SK-N-SH treated with all-trans-retinoic acid at 6 μM for 48 hours (cell line): ENCODE measurements at regions not wholly inside any gene's neighbourhood (a gene's known extent, or its start where the extent isn't known, plus 50 kb on each side); places are given as distances from the start of the nearest gene placed in this dataset.

ENCODE experiments used
- ATAC-seq: fragments of 200-7000 bp; cut with Tn5 transposase; 3 replicates; pipeline ENCODE4 v1.9.1; 2020; ENCODE audit warnings: mild to moderate bottlenecking, moderate library complexity
- ARNTL ChIP-seq: fragments of 450-650 bp; formaldehyde crosslinking; IDR thresholded peaks from 2 replicates; pipeline ENCODE4 v1.5.0; 2020; ENCODE audit warnings: low read depth, mild to moderate bottlenecking, moderate library complexity, borderline replicate concordance
- BACH2 ChIP-seq: fragments of 250-450 bp; sonication (Bioruptor Pico); IDR thresholded peaks from 2 replicates; pipeline ENCODE4 v1.9.0; 2021; ENCODE audit warnings: mild to moderate bottlenecking, borderline replicate concordance
- CSDC2 ChIP-seq: fragments of 250-450 bp; sonication (Bioruptor Pico); IDR thresholded peaks from 2 replicates; pipeline ENCODE4 v1.5.0; 2020; ENCODE audit warnings: mild to moderate bottlenecking, moderate library complexity
- ESRRG ChIP-seq: fragments of 250-450 bp; sonication (Bioruptor Pico); IDR thresholded peaks from 2 replicates; pipeline ENCODE4 v1.6.1; 2021; ENCODE audit warnings: mild to moderate bottlenecking
- GLIS3 ChIP-seq: fragments of 250-450 bp; sonication (Bioruptor Pico); IDR thresholded peaks from 2 replicates; pipeline ENCODE4 v1.5.0; 2020; ENCODE audit warnings: mild to moderate bottlenecking, moderate library complexity
- OSR1 ChIP-seq: fragments of 250-450 bp; sonication (Bioruptor Pico); IDR thresholded peaks from 2 replicates; pipeline ENCODE4 v1.8.0; 2022; ENCODE audit warnings: moderate library complexity, mild to moderate bottlenecking, inconsistent platforms
- POU6F1 ChIP-seq: fragments of 250-450 bp; sonication (Bioruptor Pico); IDR thresholded peaks from 2 replicates; pipeline ENCODE4 v1.8.0; 2021; ENCODE audit warnings: low read depth, mild to moderate bottlenecking, moderate library complexity, borderline replicate concordance
- PPARA ChIP-seq: fragments of 250-450 bp; sonication (Bioruptor Pico); IDR thresholded peaks from 2 replicates; pipeline ENCODE4 v1.5.0; 2020; ENCODE audit warnings: mild to moderate bottlenecking, borderline replicate concordance
- RARB ChIP-seq: fragments of 250-450 bp; sonication (Bioruptor Pico); IDR thresholded peaks from 2 replicates; pipeline ENCODE4 v1.8.0; 2021; ENCODE audit warnings: mild to moderate bottlenecking, moderate library complexity
- TCF4 ChIP-seq: fragments of 250-450 bp; sonication (Bioruptor Pico); IDR thresholded peaks from 2 replicates; pipeline ENCODE4 v1.8.0; 2021; ENCODE audit warnings: mild to moderate bottlenecking, moderate library complexity, borderline replicate concordance
- ZC3H10 ChIP-seq: fragments of 250-450 bp; sonication (Bioruptor Pico); IDR thresholded peaks from 2 replicates; pipeline ENCODE4 v1.5.1; 2021; ENCODE audit warnings: mild to moderate bottlenecking, moderate library complexity
- ZFP3 ChIP-seq: fragments of 250-450 bp; sonication (Bioruptor Pico); IDR thresholded peaks from 2 replicates; pipeline ENCODE4 v1.5.0; 2020; ENCODE audit warnings: mild to moderate bottlenecking, moderate library complexity
- ZFP30 ChIP-seq: fragments of 450-650 bp; formaldehyde crosslinking; IDR thresholded peaks from 2 replicates; pipeline ENCODE4 v1.5.0; 2022; ENCODE audit warnings: mild to moderate bottlenecking, moderate library complexity
- ZNF70 ChIP-seq: fragments of 450-650 bp; formaldehyde crosslinking; IDR thresholded peaks from 2 replicates; pipeline ENCODE4 v1.5.0; 2020; ENCODE audit warnings: mild to moderate bottlenecking, moderate library complexity
- ZNF8 ChIP-seq: fragments of 450-650 bp; formaldehyde crosslinking; IDR thresholded peaks from 2 replicates; pipeline ENCODE4 v1.5.0; 2020; ENCODE audit warnings: mild to moderate bottlenecking, moderate library complexity
- TF ChIP-seq, protein P1 (sequence below): fragments of 250-450 bp; sonication (Bioruptor Pico); IDR thresholded peaks from 2 replicates; pipeline ENCODE4 v1.8.0; 2020; ENCODE audit warnings: mild to moderate bottlenecking, moderate library complexity, borderline replicate concordance
- TF ChIP-seq, protein P2 (sequence below): fragments of 250-450 bp; sonication (Bioruptor Pico); IDR thresholded peaks from 2 replicates; pipeline ENCODE4 v1.5.0; 2020; ENCODE audit warnings: mild to moderate bottlenecking, moderate library complexity
- TF ChIP-seq, protein P3 (sequence below): fragments of 250-450 bp; sonication (Bioruptor Pico); IDR thresholded peaks from 2 replicates; pipeline ENCODE4 v1.5.1; 2020; ENCODE audit warnings: low read depth, mild to moderate bottlenecking, moderate library complexity
- TF ChIP-seq, protein P4 (sequence below): fragments of 250-450 bp; sonication (Bioruptor Pico); IDR thresholded peaks from 2 replicates; pipeline ENCODE4 v1.5.1; 2021; ENCODE audit warnings: mild to moderate bottlenecking, moderate library complexity

- no peak for ATAC-seq
- TF ChIP-seq, protein P1, sequence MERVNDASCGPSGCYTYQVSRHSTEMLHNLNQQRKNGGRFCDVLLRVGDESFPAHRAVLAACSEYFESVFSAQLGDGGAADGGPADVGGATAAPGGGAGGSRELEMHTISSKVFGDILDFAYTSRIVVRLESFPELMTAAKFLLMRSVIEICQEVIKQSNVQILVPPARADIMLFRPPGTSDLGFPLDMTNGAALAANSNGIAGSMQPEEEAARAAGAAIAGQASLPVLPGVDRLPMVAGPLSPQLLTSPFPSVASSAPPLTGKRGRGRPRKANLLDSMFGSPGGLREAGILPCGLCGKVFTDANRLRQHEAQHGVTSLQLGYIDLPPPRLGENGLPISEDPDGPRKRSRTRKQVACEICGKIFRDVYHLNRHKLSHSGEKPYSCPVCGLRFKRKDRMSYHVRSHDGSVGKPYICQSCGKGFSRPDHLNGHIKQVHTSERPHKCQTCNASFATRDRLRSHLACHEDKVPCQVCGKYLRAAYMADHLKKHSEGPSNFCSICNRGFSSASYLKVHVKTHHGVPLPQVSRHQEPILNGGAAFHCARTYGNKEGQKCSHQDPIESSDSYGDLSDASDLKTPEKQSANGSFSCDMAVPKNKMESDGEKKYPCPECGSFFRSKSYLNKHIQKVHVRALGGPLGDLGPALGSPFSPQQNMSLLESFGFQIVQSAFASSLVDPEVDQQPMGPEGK (CRISPR knock-in tag), result no peak
- TF ChIP-seq ZFP30 (CRISPR knock-in tag) (no peak), ESRRG (no peak), RARB (CRISPR knock-in tag) (no peak), ZNF8 (CRISPR knock-in tag) (no peak), ZNF70 (CRISPR knock-in tag) (no peak)
- TF ChIP-seq, protein P2, sequence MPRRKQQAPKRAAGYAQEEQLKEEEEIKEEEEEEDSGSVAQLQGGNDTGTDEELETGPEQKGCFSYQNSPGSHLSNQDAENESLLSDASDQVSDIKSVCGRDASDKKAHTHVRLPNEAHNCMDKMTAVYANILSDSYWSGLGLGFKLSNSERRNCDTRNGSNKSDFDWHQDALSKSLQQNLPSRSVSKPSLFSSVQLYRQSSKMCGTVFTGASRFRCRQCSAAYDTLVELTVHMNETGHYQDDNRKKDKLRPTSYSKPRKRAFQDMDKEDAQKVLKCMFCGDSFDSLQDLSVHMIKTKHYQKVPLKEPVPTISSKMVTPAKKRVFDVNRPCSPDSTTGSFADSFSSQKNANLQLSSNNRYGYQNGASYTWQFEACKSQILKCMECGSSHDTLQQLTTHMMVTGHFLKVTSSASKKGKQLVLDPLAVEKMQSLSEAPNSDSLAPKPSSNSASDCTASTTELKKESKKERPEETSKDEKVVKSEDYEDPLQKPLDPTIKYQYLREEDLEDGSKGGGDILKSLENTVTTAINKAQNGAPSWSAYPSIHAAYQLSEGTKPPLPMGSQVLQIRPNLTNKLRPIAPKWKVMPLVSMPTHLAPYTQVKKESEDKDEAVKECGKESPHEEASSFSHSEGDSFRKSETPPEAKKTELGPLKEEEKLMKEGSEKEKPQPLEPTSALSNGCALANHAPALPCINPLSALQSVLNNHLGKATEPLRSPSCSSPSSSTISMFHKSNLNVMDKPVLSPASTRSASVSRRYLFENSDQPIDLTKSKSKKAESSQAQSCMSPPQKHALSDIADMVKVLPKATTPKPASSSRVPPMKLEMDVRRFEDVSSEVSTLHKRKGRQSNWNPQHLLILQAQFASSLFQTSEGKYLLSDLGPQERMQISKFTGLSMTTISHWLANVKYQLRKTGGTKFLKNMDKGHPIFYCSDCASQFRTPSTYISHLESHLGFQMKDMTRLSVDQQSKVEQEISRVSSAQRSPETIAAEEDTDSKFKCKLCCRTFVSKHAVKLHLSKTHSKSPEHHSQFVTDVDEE (CRISPR knock-in tag), result no peak
Observed at GRCh38 chr12:61311413-61311812, 948.8 kb upstream of the USP15 start.

DNA sequence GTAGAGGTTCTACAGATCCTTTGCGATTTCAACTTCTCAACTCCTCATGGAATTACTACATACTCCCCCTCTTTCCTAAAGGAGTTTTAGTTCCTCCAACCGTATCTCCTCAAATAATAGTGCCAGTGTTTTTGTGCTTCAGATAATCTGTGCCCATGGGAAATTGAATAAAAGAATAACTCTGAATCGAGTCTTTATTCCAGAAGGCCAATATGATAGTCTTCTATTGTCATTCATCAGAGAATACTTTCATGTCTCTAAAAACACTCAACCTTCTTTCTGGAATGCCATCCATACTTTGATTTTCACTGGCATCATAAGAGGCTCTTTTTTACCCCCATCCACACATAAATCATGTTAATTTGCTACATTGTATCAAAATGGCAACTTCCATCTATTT is 911.3 kb upstream of the USP15 start:
- TF ChIP-seq PPARA (CRISPR knock-in tag) (no peak), ZC3H10 (CRISPR knock-in tag) (no peak), OSR1 (CRISPR knock-in tag) (no peak), ZFP30 (CRISPR knock-in tag) (no peak), BACH2 (CRISPR knock-in tag) (no peak), RARB (CRISPR knock-in tag) (no peak), TCF4 (CRISPR knock-in tag) (no peak)
- no peak for ATAC-seq

- ATAC-seq, result no peak
- TF ChIP-seq ZC3H10 (CRISPR knock-in tag), result no peak
- no peak for TF ChIP-seq TCF4 (CRISPR knock-in tag)
- TF ChIP-seq POU6F1 (CRISPR knock-in tag), result no peak
- TF ChIP-seq CSDC2, result no peak
- no peak for TF ChIP-seq BACH2 (CRISPR knock-in tag)
- TF ChIP-seq, all 23 proteins: peak for 0
Observed at GRCh38 chr12:61355105-61355504, 905.1 kb upstream of the USP15 start.

- ATAC-seq, result no peak
- TF ChIP-seq RARB (CRISPR knock-in tag), result no peak
- TF ChIP-seq OSR1 (CRISPR knock-in tag), result no peak
- TF ChIP-seq ZFP3 (CRISPR knock-in tag), result no peak
- TF ChIP-seq, protein P2 (CRISPR knock-in tag), result no peak
- TF ChIP-seq, protein P3, sequence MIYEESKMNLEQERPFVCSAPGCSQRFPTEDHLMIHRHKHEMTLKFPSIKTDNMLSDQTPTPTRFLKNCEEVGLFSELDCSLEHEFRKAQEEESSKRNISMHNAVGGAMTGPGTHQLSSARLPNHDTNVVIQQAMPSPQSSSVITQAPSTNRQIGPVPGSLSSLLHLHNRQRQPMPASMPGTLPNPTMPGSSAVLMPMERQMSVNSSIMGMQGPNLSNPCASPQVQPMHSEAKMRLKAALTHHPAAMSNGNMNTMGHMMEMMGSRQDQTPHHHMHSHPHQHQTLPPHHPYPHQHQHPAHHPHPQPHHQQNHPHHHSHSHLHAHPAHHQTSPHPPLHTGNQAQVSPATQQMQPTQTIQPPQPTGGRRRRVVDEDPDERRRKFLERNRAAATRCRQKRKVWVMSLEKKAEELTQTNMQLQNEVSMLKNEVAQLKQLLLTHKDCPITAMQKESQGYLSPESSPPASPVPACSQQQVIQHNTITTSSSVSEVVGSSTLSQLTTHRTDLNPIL (CRISPR knock-in tag), result no peak
- TF ChIP-seq, protein P4, sequence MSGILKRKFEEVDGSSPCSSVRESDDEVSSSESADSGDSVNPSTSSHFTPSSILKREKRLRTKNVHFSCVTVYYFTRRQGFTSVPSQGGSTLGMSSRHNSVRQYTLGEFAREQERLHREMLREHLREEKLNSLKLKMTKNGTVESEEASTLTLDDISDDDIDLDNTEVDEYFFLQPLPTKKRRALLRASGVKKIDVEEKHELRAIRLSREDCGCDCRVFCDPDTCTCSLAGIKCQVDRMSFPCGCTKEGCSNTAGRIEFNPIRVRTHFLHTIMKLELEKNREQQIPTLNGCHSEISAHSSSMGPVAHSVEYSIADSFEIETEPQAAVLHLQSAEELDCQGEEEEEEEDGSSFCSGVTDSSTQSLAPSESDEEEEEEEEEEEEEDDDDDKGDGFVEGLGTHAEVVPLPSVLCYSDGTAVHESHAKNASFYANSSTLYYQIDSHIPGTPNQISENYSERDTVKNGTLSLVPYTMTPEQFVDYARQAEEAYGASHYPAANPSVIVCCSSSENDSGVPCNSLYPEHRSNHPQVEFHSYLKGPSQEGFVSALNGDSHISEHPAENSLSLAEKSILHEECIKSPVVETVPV (CRISPR knock-in tag), result no peak
- TF ChIP-seq ZNF70 (CRISPR knock-in tag), result no peak
- no peak for TF ChIP-seq PPARA (CRISPR knock-in tag)
- TF ChIP-seq TCF4 (CRISPR knock-in tag), result no peak
- no peak for TF ChIP-seq BACH2 (CRISPR knock-in tag)
- TF ChIP-seq, protein P1 (CRISPR knock-in tag), result no peak
- no peak for TF ChIP-seq ARNTL (CRISPR knock-in tag)
- no peak for TF ChIP-seq POU6F1 (CRISPR knock-in tag)
- no peak for TF ChIP-seq GLIS3 (CRISPR knock-in tag)
Observed at GRCh38 chr12:61356485-61356884, 903.7 kb upstream of the USP15 start.
